ENCODE measurements at regions not wholly inside any gene's neighbourhood (a gene's known extent, or its start where the extent isn't known, plus 50 kb on each side); places are given as distances from the start of the nearest gene placed in this dataset.

DNA sequence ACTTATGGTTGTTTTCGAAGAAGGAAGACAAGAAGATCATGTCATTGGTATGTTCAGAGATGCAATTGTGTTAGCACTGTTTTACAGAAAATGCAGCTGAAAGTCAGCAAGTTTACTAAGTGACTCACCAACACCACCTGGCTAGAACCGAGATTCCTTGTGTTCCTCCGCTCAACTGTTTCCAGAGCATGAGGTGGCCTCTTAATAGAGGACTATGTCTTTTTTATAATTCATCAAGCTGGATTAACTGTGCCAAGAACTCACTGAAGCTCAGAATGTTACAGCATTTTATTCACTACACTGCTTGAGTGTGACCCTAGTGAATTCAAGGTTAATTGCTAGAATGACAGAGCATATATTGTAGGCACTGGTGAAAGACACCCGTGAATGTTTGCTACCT lies 1573.5 kb upstream of the TENM3 start:
- TF ChIP-seq EZH2 (IDR thresholded peaks at IDR 0.05): no peak
- no peak for TF ChIP-seq POLR2AphosphoS5 (IDR thresholded peaks at IDR 0.05; ENCODE audit: borderline replicate concordance, low read depth, low read length)
- TF ChIP-seq FOXP2 (optimal IDR thresholded peaks at IDR 0.05; ENCODE audit: control extremely low read depth, extremely low read length, insufficient read depth): no peak
